ENCODE measurements at regions not wholly inside any gene's neighbourhood (a gene's known extent, or its start where the extent isn't known, plus 50 kb on each side); places are given as distances from the start of the nearest gene placed in this dataset.
"Not testable (repeated sequence)": the region's sequence is repeated elsewhere in the genome, so short reads cannot be mapped to it uniquely, and the experiment has no call there.

- ATAC-seq, result peak; percentile 94
Observed at GRCh38 chr5:177891547-177892356, 104.3 kb downstream of the PROP1 start.

GRCh38 chr5:177883295-177883694, 100.6 kb upstream of the FAM153A start:
- not testable (repeated sequence) for H3K9me3 Mint-ChIP-seq, H3K4me1 Mint-ChIP-seq, ATAC-seq, H3K27ac Mint-ChIP-seq, H3K4me3 Mint-ChIP-seq, DNase-seq, H3K27me3 Mint-ChIP-seq

More at GRCh38 chr5:177891547-177892356, 104.3 kb downstream of the PROP1 start:
- not testable (repeated sequence) for H3K9me3 Mint-ChIP-seq, H3K27ac Mint-ChIP-seq, H3K27me3 Mint-ChIP-seq, H3K4me3 Mint-ChIP-seq, H3K4me1 Mint-ChIP-seq
- DNase-seq, result peak; percentile 15 to 35

- H3K4me3 Mint-ChIP-seq, result peak overlapping the region; percentile 85 to 86
- not testable (repeated sequence) for H3K27me3 Mint-ChIP-seq, H3K4me1 Mint-ChIP-seq, H3K9me3 Mint-ChIP-seq, DNase-seq
- ATAC-seq, result peak; percentile 70
- peak overlapping the region; percentile 91 to 94 for H3K27ac Mint-ChIP-seq
Observed at GRCh38 chr5:177875900-177876238, 93.2 kb upstream of the FAM153A start.

- H3K4me3 Mint-ChIP-seq, result peak overlapping the region; percentile 81 to 86
- not testable (repeated sequence) for H3K27me3 Mint-ChIP-seq, H3K9me3 Mint-ChIP-seq, H3K4me1 Mint-ChIP-seq
- peak overlapping the region in 1 of 2 donors; percentile 94 for H3K27ac Mint-ChIP-seq
- DNase-seq, result peak; percentile 15 to 26
- ATAC-seq, result peak; percentile 93
Observed at GRCh38 chr5:177875013-177875899, 92.6 kb upstream of the FAM153A start.

- not testable (repeated sequence) for H3K9me3 Mint-ChIP-seq, H3K27ac Mint-ChIP-seq, H3K4me1 Mint-ChIP-seq, ATAC-seq, DNase-seq, H3K4me3 Mint-ChIP-seq, H3K27me3 Mint-ChIP-seq
Observed at GRCh38 chr5:177863822-177864446, 81.2 kb upstream of the FAM153A start.

GRCh38 chr5:177857642-177858200, 75.0 kb upstream of the FAM153A start:
- not testable (repeated sequence) for H3K27me3 Mint-ChIP-seq, ATAC-seq, DNase-seq, H3K9me3 Mint-ChIP-seq, H3K4me1 Mint-ChIP-seq, H3K4me3 Mint-ChIP-seq
- peak overlapping the region in 1 of 2 donors; percentile 62 for H3K27ac Mint-ChIP-seq

GRCh38 chr5:177856474-177856873, 73.8 kb upstream of the FAM153A start:
- H3K27ac Mint-ChIP-seq, ATAC-seq, H3K27me3 Mint-ChIP-seq, H3K4me1 Mint-ChIP-seq, DNase-seq, H3K9me3 Mint-ChIP-seq, H3K4me3 Mint-ChIP-seq: not testable (repeated sequence)

- H3K9me3 Mint-ChIP-seq, DNase-seq, H3K4me1 Mint-ChIP-seq, H3K27me3 Mint-ChIP-seq, H3K27ac Mint-ChIP-seq, H3K4me3 Mint-ChIP-seq: not testable (repeated sequence)
- peak; percentile 74 for ATAC-seq
Observed at GRCh38 chr5:177847914-177848313, 65.2 kb upstream of the FAM153A start.

GRCh38 chr5:177846598-177846997, 63.9 kb upstream of the FAM153A start:
- DNase-seq, H3K27me3 Mint-ChIP-seq, H3K9me3 Mint-ChIP-seq, H3K4me1 Mint-ChIP-seq, H3K27ac Mint-ChIP-seq, H3K4me3 Mint-ChIP-seq: not testable (repeated sequence)
- ATAC-seq, result peak; percentile 45

GRCh38 chr5:177845906-177846305, 63.2 kb upstream of the FAM153A start:
- not testable (repeated sequence) for H3K4me3 Mint-ChIP-seq, H3K4me1 Mint-ChIP-seq, H3K27me3 Mint-ChIP-seq

GRCh38 chr5:177836191-177836590, 53.5 kb upstream of the FAM153A start:
- Mint-ChIP-seq H3K4me1 (peaks cover 24% of the 10 kb centered on the region), H3K27ac (peak overlapping the region; percentile 96 to 97), H3K4me3 (peak overlapping the region; percentile 72 to 89)
- peak; percentile 90 for ATAC-seq
- not testable (repeated sequence) for H3K27me3 Mint-ChIP-seq, DNase-seq, H3K9me3 Mint-ChIP-seq

More at GRCh38 chr5:177845906-177846305, 63.2 kb upstream of the FAM153A start:
- not testable (repeated sequence) for DNase-seq, H3K9me3 Mint-ChIP-seq, H3K27ac Mint-ChIP-seq, ATAC-seq

Data from stimulated activated naive CD8-positive, alpha-beta T cell treated with anti-CD3 and anti-CD28 coated beads, Interleukin-15, amount 100 ng/mL, for 72 hours (primary cell).